CD14-positive monocyte (primary cell): ENCODE measurements at regions not wholly inside any gene's neighbourhood (a gene's known extent, or its start where the extent isn't known, plus 50 kb on each side); places are given as distances from the start of the nearest gene placed in this dataset.
"Not testable (repeated sequence)": the region's sequence is repeated elsewhere in the genome, so short reads cannot be mapped to it uniquely, and the experiment has no call there.

Source experiments
- DNase-seq, 3 donors: peaks; one replicate each; pipeline ENCODE4 v3.0.0-alpha.2; 2011 to 2022
- H2AFZ ChIP-seq: 2 replicates; pipeline ENCODE4 v1.6.0; 2012; ENCODE audit warnings: mild to moderate bottlenecking, low read depth, low read length, inconsistent platforms; ENCODE audit not compliant: insufficient read depth, poor library complexity, severe bottlenecking
- H3K27ac ChIP-seq, 2 donors: 1 replicate in 1 of 2; 2 replicates in 1 of 2; pipeline ENCODE4 v1.5.1; 2012 to 2013; ENCODE audit warnings: low read length in 2 of 2, control low read depth in 1 of 2, inconsistent platforms in 1 of 2, low read depth in 1 of 2, mild to moderate bottlenecking in 1 of 2
- H3K27me3 ChIP-seq, 2 donors: one replicate each; pipeline versions ENCODE4 v1.6.0 to v1.6.1; 2011 to 2013; ENCODE audit warnings: low read length in 2 of 2; ENCODE audit not compliant: control insufficient read depth in 2 of 2, insufficient read depth in 2 of 2
- H3K36me3 ChIP-seq, 2 donors: replicated peaks in 1 of 2; 1 replicate in 1 of 2; 2 replicates in 1 of 2; pipeline versions ENCODE4 v1.5.1 to v1.6.1; 2012 to 2013; ENCODE audit warnings: low read length in 2 of 2, control low read depth in 1 of 2, inconsistent platforms in 1 of 2, mild to moderate bottlenecking in 1 of 2; ENCODE audit not compliant: insufficient read depth in 2 of 2, control insufficient read depth in 1 of 2
- H3K4me1 ChIP-seq, 2 donors: 1 replicate in 1 of 2; 2 replicates in 1 of 2; pipeline versions ENCODE4 v1.5.1 to v1.6.1; 2012 to 2013; ENCODE audit warnings: low read length in 2 of 2, control low read depth in 1 of 2, inconsistent platforms in 1 of 2, mild to moderate bottlenecking in 1 of 2, moderate library complexity in 1 of 2; ENCODE audit not compliant: insufficient read depth in 2 of 2, control insufficient read depth in 1 of 2
- H3K4me2 ChIP-seq: replicated peaks from 2 replicates; pipeline ENCODE3; 2012; ENCODE audit warnings: low read length, moderate library complexity, mild to moderate bottlenecking; ENCODE audit not compliant: poor library complexity, severe bottlenecking; ENCODE audit errors: extremely low read depth
- H3K4me3 ChIP-seq, 3 experiments: fragments of 200-600 bp in 1 of 3; sonication (generic) in 1 of 3; replicated peaks in 1 of 3; 1 replicate in 2 of 3; 2 replicates in 1 of 3; pipeline ENCODE4 v1.5.1; 2011 to 2013; ENCODE audit warnings: low read length in 3 of 3, mild to moderate bottlenecking in 3 of 3, control low read depth in 2 of 3, low read depth in 2 of 3, inconsistent platforms in 1 of 3, moderate library complexity in 1 of 3
- H3K79me2 ChIP-seq: 2 replicates; pipeline ENCODE4 v1.6.0; 2012; ENCODE audit warnings: mild to moderate bottlenecking, control low read depth, inconsistent platforms, low read length, moderate library complexity; ENCODE audit not compliant: insufficient read depth
- H3K9ac ChIP-seq: 2 replicates; pipeline ENCODE4 v1.6.0; 2017; ENCODE audit warnings: low read length, mild to moderate bottlenecking; ENCODE audit not compliant: insufficient read depth, poor library complexity, severe bottlenecking
- H3K9me3 ChIP-seq, 2 donors: replicated peaks in 1 of 2; 1 replicate in 1 of 2; 2 replicates in 1 of 2; pipeline versions ENCODE4 v1.5.1 to v1.6.1; 2012 to 2013; ENCODE audit warnings: low read length in 2 of 2, control low read depth in 1 of 2; ENCODE audit not compliant: control insufficient read depth in 1 of 2, insufficient read depth in 1 of 2
- H4K20me1 ChIP-seq: 2 replicates; pipeline ENCODE4 v1.6.0; 2012; ENCODE audit warnings: mild to moderate bottlenecking, low read length, control low read depth, moderate library complexity; ENCODE audit not compliant: insufficient read depth
- H3K27ac Mint-ChIP-seq, 7 donors: one replicate each; pipeline ENCODE4 v1.8.0; 2020; ENCODE audit warnings: mild to moderate bottlenecking in 7 of 7, mixed read lengths in 7 of 7, moderate library complexity in 6 of 7, inconsistent platforms in 2 of 7
- H3K27me3 Mint-ChIP-seq, 3 donors: one replicate each; pipeline ENCODE4 v1.8.0; 2021 to 2022; ENCODE audit warnings: low read depth in 3 of 3, mild to moderate bottlenecking in 3 of 3, mixed read lengths in 3 of 3, moderate library complexity in 3 of 3, inconsistent platforms in 1 of 3
- H3K36me3 Mint-ChIP-seq, 2 donors: one replicate each; pipeline ENCODE4 v1.8.0; 2020; ENCODE audit warnings: mixed read lengths in 2 of 2, inconsistent platforms in 1 of 2, mild to moderate bottlenecking in 1 of 2
- H3K4me1 Mint-ChIP-seq: one replicate; pipeline ENCODE4 v1.8.0; 2020; ENCODE audit warnings: mild to moderate bottlenecking, mixed read lengths
- H3K4me3 Mint-ChIP-seq, 2 donors: one replicate each; pipeline ENCODE4 v1.8.0; 2020; ENCODE audit warnings: mild to moderate bottlenecking in 2 of 2, mixed read lengths in 2 of 2, moderate library complexity in 1 of 2
- H3K9me3 Mint-ChIP-seq, 7 donors: one replicate each; pipeline ENCODE4 v1.8.0; 2020 to 2022; ENCODE audit warnings: mixed read lengths in 7 of 7, mild to moderate bottlenecking in 6 of 7, moderate library complexity in 6 of 7, inconsistent platforms in 2 of 7
- WGBS: methylation state at CpG from one replicate; pipeline ENCODE4 v1.1.5; 2013; ENCODE audit warnings: missing lambda C conversion rate; ENCODE audit not compliant: insufficient coverage; 5-methylcytosine and 5-hydroxymethylcytosine counted together
- intact Hi-C, 2 donors: fragments of 100-400 bp; cut with micrococcal nuclease; formaldehyde crosslinking; loops; one replicate each; pipeline versions ENCODE4 v1.15.0 to v1.15.1; 2023
- TF ChIP-seq, protein P1 (sequence below): fragments of 200-600 bp; IDR thresholded peaks from one replicate; pipeline ENCODE4 v1.8.0; 2022; ENCODE audit warnings: antibody characterized with exemption, mild to moderate bottlenecking

DNA sequence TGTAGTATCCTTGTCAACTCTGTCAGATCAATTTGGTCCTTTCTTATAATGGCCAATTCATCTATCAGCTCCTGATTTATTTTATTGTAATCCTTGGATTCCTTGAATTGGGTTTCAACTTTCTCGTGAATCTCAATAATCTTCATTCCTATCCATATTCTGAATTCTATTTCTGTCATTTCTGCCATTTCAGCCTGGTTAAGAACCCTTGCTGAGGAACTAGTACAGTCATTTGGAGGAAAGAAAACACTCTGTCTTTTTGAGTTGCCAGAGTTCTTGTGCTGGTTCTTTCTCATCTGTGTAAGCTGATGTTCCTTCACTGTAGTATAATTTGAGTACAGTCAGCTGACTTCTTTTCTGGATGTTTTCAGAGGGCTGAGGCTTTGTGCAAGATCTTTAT lies 84.5 kb downstream of the CETN3 start:
- peaks cover 0 to 13% of the 10 kb centered on the region in 2 donors for H3K9me3 ChIP-seq

DNA sequence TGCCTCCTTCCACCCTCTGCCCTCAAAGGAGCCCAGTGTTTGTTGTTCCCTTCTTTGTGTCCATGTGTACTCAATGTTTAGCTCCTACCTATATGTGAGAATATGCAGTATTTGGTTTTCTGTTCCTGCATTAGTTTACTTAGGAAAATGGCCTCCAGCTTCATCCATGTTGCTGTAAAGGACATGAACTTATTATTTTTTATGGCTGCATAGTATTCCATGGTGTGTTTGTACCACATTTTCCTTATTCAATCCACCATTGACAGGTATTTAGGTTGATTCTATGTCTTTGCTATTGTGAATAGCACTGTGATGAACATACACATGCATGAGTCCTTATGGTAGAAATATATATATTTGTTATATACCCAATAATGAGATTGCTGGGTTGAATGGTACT lies 89.2 kb downstream of the CETN3 start:
- H3K9ac ChIP-seq, H3K9me3 ChIP-seq, H3K79me2 ChIP-seq, intact Hi-C loops, H3K27ac Mint-ChIP-seq, H3K4me3 Mint-ChIP-seq, H3K4me2 ChIP-seq, DNase-seq, H3K36me3 Mint-ChIP-seq, H3K27me3 ChIP-seq, H3K4me1 ChIP-seq, H3K4me1 Mint-ChIP-seq, H3K27ac ChIP-seq, H3K36me3 ChIP-seq, H3K27me3 Mint-ChIP-seq, H2AFZ ChIP-seq, H4K20me1 ChIP-seq, H3K4me3 ChIP-seq: not testable (repeated sequence)
- peaks cover 3 to 11% (median 7%) of the 10 kb centered on the region in 7 donors for H3K9me3 Mint-ChIP-seq

More for the DNA sequence above, 84.5 kb downstream of the CETN3 start:
- peaks cover 0 to 16% (median 10%) of the 10 kb centered on the region in 7 donors for H3K9me3 Mint-ChIP-seq
- Histone ChIP-seq H3K27me3 (no peaks in the 10 kb centered on the region), H3K4me2 (no peak overlapping the region), H3K36me3 (no peaks in the 10 kb centered on the region), H4K20me1 (no peaks in the 10 kb centered on the region), H3K27ac (no peak overlapping the region), H3K79me2 (no peaks in the 10 kb centered on the region), H3K4me3 (no peak overlapping the region), H2AFZ (no peak overlapping the region), H3K9ac (no peak overlapping the region), H3K4me1 (no peaks in the 10 kb centered on the region)
- TF ChIP-seq, protein P1, sequence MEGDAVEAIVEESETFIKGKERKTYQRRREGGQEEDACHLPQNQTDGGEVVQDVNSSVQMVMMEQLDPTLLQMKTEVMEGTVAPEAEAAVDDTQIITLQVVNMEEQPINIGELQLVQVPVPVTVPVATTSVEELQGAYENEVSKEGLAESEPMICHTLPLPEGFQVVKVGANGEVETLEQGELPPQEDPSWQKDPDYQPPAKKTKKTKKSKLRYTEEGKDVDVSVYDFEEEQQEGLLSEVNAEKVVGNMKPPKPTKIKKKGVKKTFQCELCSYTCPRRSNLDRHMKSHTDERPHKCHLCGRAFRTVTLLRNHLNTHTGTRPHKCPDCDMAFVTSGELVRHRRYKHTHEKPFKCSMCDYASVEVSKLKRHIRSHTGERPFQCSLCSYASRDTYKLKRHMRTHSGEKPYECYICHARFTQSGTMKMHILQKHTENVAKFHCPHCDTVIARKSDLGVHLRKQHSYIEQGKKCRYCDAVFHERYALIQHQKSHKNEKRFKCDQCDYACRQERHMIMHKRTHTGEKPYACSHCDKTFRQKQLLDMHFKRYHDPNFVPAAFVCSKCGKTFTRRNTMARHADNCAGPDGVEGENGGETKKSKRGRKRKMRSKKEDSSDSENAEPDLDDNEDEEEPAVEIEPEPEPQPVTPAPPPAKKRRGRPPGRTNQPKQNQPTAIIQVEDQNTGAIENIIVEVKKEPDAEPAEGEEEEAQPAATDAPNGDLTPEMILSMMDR: no peak
- no CpG with 5 or more reads among the region's 1 CpG for WGBS
- peaks cover 0 to 2% (median 1%) of the 10 kb centered on the region in 3 donors for H3K27me3 Mint-ChIP-seq
- no peak overlapping the region for H3K27ac Mint-ChIP-seq
- intact Hi-C loops: no loop called here
- H3K36me3 Mint-ChIP-seq: no peaks in the 10 kb centered on the region
- no peak overlapping the region for H3K4me3 Mint-ChIP-seq
- no peaks in the 10 kb centered on the region for H3K4me1 Mint-ChIP-seq
- no peak for DNase-seq
